ENCODE measurements at regions not wholly inside any gene's neighbourhood (a gene's known extent, or its start where the extent isn't known, plus 50 kb on each side); places are given as distances from the start of the nearest gene placed in this dataset.

- TF ChIP-seq CTCF (IDR thresholded peaks at IDR 0.05) (no peak), ZFX (IDR thresholded peaks at IDR 0.05; ENCODE audit: borderline replicate concordance) (no peak)
These were observed 176.9 kb upstream of the OPRM1 start for GRCh38 chr6:153862139-153862538.
